HG02763 (cell line): ENCODE measurements at regions not wholly inside any gene's neighbourhood (a gene's known extent, or its start where the extent isn't known, plus 50 kb on each side); places are given as distances from the start of the nearest gene placed in this dataset.
"Not testable (repeated sequence)": the region's sequence is repeated elsewhere in the genome, so short reads cannot be mapped to it uniquely, and the experiment has no call there.

ENCODE experiments used
- ATAC-seq: cut with Tn5 transposase; IDR thresholded peaks from one replicate; pipeline ENCODE4 v1.9.1; 2021; ENCODE audit warnings: mild to moderate bottlenecking, moderate library complexity; ENCODE audit not compliant: unreplicated experiment

GRCh38 chr9:110077925-110078324 lies 130.0 kb downstream of the C9orf152 start:
- ATAC-seq: no peak

- ATAC-seq: no peak
These were observed 129.4 kb downstream of the C9orf152 start for GRCh38 chr9:110078604-110079003.

GRCh38 chr9:110081395-110081794 lies 126.6 kb downstream of the C9orf152 start:
- ATAC-seq: no peak

GRCh38 chr9:110083866-110084265 lies 124.1 kb downstream of the C9orf152 start:
- ATAC-seq: no peak

GRCh38 chr9:110086537-110086936 lies 121.4 kb downstream of the C9orf152 start:
- ATAC-seq: no peak

GRCh38 chr9:110087605-110088004 lies 120.4 kb downstream of the C9orf152 start:
- ATAC-seq: no peak

- no peak for ATAC-seq
These were observed 119.9 kb downstream of the C9orf152 start for GRCh38 chr9:110088099-110088498.

GRCh38 chr9:110089681-110090370 lies 118.1 kb downstream of the C9orf152 start:
- ATAC-seq: no peak

GRCh38 chr9:110092792-110093191 lies 115.2 kb downstream of the C9orf152 start:
- ATAC-seq: no peak

GRCh38 chr9:110093417-110093816 lies 114.5 kb downstream of the C9orf152 start:
- ATAC-seq: no peak

GRCh38 chr9:110093871-110094270 lies 114.1 kb downstream of the C9orf152 start:
- ATAC-seq: no peak

- ATAC-seq: no peak
These were observed 112.8 kb downstream of the C9orf152 start for GRCh38 chr9:110095161-110095595.

GRCh38 chr9:110095776-110096175 lies 112.2 kb downstream of the C9orf152 start:
- no peak for ATAC-seq

- not testable (repeated sequence) for ATAC-seq
These were observed 111.3 kb downstream of the C9orf152 start for GRCh38 chr9:110096674-110097073.

- no peak for ATAC-seq
These were observed 108.5 kb downstream of the C9orf152 start for GRCh38 chr9:110099236-110100095.

- peak; percentile 89 for ATAC-seq
These were observed 106.3 kb downstream of the C9orf152 start for GRCh38 chr9:110101531-110102161.

- ATAC-seq: no peak
These were observed 104.7 kb downstream of the C9orf152 start for GRCh38 chr9:110103257-110103656.

- ATAC-seq: no peak
These were observed 103.6 kb downstream of the C9orf152 start for GRCh38 chr9:110104261-110104809.

GRCh38 chr9:110105107-110105506 lies 102.9 kb downstream of the C9orf152 start:
- no peak for ATAC-seq

GRCh38 chr9:110106661-110107060 lies 101.3 kb downstream of the C9orf152 start:
- no peak for ATAC-seq
